ENCODE measurements at regions not wholly inside any gene's neighbourhood (a gene's known extent, or its start where the extent isn't known, plus 50 kb on each side); places are given as distances from the start of the nearest gene placed in this dataset.

GRCh38 chr2:853203-853870 lies 97.3 kb upstream of the SNTG2 start:
- TF ChIP-seq CTCF (conservative IDR thresholded peaks at IDR 0.05; ENCODE audit: low read depth in 2 of 2), result no peak
- no peak for TF ChIP-seq EZH2 (IDR thresholded peaks at IDR 0.05; ENCODE audit: low read depth, unreplicated experiment)
- TF ChIP-seq ZNF462 (CRISPR knock-in tag; IDR thresholded peaks at IDR 0.05), result no peak
- no peak for TF ChIP-seq ZNF331 (CRISPR knock-in tag; IDR thresholded peaks at IDR 0.05; ENCODE audit: low read depth)
- TF ChIP-seq EZH2phosphoT487 (IDR thresholded peaks at IDR 0.05; ENCODE audit: unreplicated experiment), result no peak
- TF ChIP-seq JUNB (IDR thresholded peaks at IDR 0.05; ENCODE audit: unreplicated experiment), result no peak
- no peak for TF ChIP-seq REST (IDR thresholded peaks at IDR 0.05; ENCODE audit: unreplicated experiment)
- TF ChIP-seq POLR2AphosphoS5 (IDR thresholded peaks at IDR 0.05; ENCODE audit: low read depth), result no peak

All from GM23338 (cell line).